CD4-positive, CD25-positive, alpha-beta regulatory T cell (primary cell): ENCODE measurements at regions not wholly inside any gene's neighbourhood (a gene's known extent, or its start where the extent isn't known, plus 50 kb on each side); places are given as distances from the start of the nearest gene placed in this dataset.

Source experiments
- ATAC-seq, 2 donors: fragments of 150-1000 bp; cut with Tn5 transposase; one replicate each; pipeline ENCODE4 v1.10.0; 2021; ENCODE audit warnings: low read depth in 2 of 2, moderate number of reproducible peaks in 2 of 2, moderate library complexity in 1 of 2
- DNase-seq, 3 donors: peaks; one replicate each; pipeline versions ENCODE4 v3.0.0 to v3.0.0-alpha.2; 2012 to 2022; ENCODE audit warnings: mixed read lengths in 1 of 3
- H3K27ac ChIP-seq: one replicate; pipeline ENCODE4 v1.7.0; 2013; ENCODE audit warnings: mild to moderate bottlenecking, low read length; ENCODE audit not compliant: insufficient read depth, poor library complexity, severe bottlenecking
- H3K27me3 ChIP-seq: one replicate; pipeline ENCODE4 v1.7.0; 2013; ENCODE audit warnings: low read length; ENCODE audit not compliant: control insufficient read depth, insufficient read depth
- H3K36me3 ChIP-seq: one replicate; pipeline ENCODE4 v1.7.0; 2013; ENCODE audit warnings: mild to moderate bottlenecking, low read length, moderate library complexity; ENCODE audit not compliant: control insufficient read depth, insufficient read depth
- H3K4me1 ChIP-seq: 2 replicates; pipeline ENCODE4 v1.7.0; 2013; ENCODE audit warnings: mild to moderate bottlenecking, low read length; ENCODE audit not compliant: insufficient read depth, control insufficient read depth, poor library complexity, severe bottlenecking
- H3K4me3 ChIP-seq: one replicate; pipeline ENCODE4 v1.7.0; 2013; ENCODE audit warnings: low read depth, mild to moderate bottlenecking, low read length, moderate library complexity
- H3K9me3 ChIP-seq, 2 experiments: 1 replicate in 1 of 2; 2 replicates in 1 of 2; pipeline ENCODE4 v1.7.0; 2013; ENCODE audit warnings: low read length in 2 of 2, mild to moderate bottlenecking in 1 of 2, moderate library complexity in 1 of 2; ENCODE audit not compliant: control insufficient read depth in 2 of 2
- H3K27ac Mint-ChIP-seq, 3 donors: one replicate each; pipeline ENCODE4 v1.8.0; 2020 to 2022; ENCODE audit warnings: mild to moderate bottlenecking in 3 of 3, mixed read lengths in 3 of 3, moderate library complexity in 2 of 3
- H3K27me3 Mint-ChIP-seq: one replicate; pipeline ENCODE4 v1.8.0; 2022; ENCODE audit warnings: mild to moderate bottlenecking, mixed read lengths
- H3K36me3 Mint-ChIP-seq: one replicate; pipeline ENCODE4 v1.8.0; 2020; ENCODE audit warnings: mixed read lengths
- H3K4me1 Mint-ChIP-seq, 4 donors: one replicate each; pipeline ENCODE4 v1.8.0; 2020 to 2022; ENCODE audit warnings: mixed read lengths in 4 of 4, mild to moderate bottlenecking in 1 of 4
- H3K4me3 Mint-ChIP-seq, 4 donors: one replicate each; pipeline ENCODE4 v1.8.0; 2020 to 2022; ENCODE audit warnings: mild to moderate bottlenecking in 4 of 4, mixed read lengths in 4 of 4, moderate library complexity in 3 of 4
- H3K9me3 Mint-ChIP-seq, 7 donors: one replicate each; pipeline ENCODE4 v1.8.0; 2020 to 2022; ENCODE audit warnings: mixed read lengths in 7 of 7, mild to moderate bottlenecking in 3 of 7, moderate library complexity in 2 of 7

GRCh38 chr3:195003893-195004289 is 267.1 kb downstream of the XXYLT1 start:
- H3K27ac ChIP-seq = no peak overlapping the region
- peaks cover 0 to 2% (median 0%) of the 10 kb centered on the region in 7 donors for H3K9me3 Mint-ChIP-seq
- H3K4me3 Mint-ChIP-seq = no peak overlapping the region
- H3K27ac Mint-ChIP-seq = no peak overlapping the region
- ATAC-seq = no peak
- no peaks in the 10 kb centered on the region for H3K4me1 ChIP-seq
- H3K36me3 Mint-ChIP-seq = no peaks in the 10 kb centered on the region
- H3K4me3 ChIP-seq = no peak overlapping the region
- peaks cover 0 to 4% (median 0%) of the 10 kb centered on the region in 4 donors for H3K4me1 Mint-ChIP-seq
- H3K9me3 ChIP-seq = no peaks in the 10 kb centered on the region
- H3K27me3 ChIP-seq = peaks cover 4% of the 10 kb centered on the region
- peaks cover 30% of the 10 kb centered on the region for H3K27me3 Mint-ChIP-seq
- no peak for DNase-seq
- H3K36me3 ChIP-seq = no peaks in the 10 kb centered on the region

GRCh38 chr3:195004512-195005250 is 266.3 kb downstream of the XXYLT1 start:
- peaks cover 0 to 4% (median 0%) of the 10 kb centered on the region in 4 donors for H3K4me1 Mint-ChIP-seq
- H3K9me3 ChIP-seq = no peaks in the 10 kb centered on the region
- H3K36me3 Mint-ChIP-seq = no peaks in the 10 kb centered on the region
- no peak overlapping the region for H3K4me3 ChIP-seq
- H3K27ac ChIP-seq = no peak overlapping the region
- peaks cover 5% of the 10 kb centered on the region for H3K27me3 ChIP-seq
- H3K4me3 Mint-ChIP-seq = no peak overlapping the region
- H3K4me1 ChIP-seq = no peaks in the 10 kb centered on the region
- peaks cover 35% of the 10 kb centered on the region for H3K27me3 Mint-ChIP-seq
- H3K36me3 ChIP-seq = no peaks in the 10 kb centered on the region
- ATAC-seq (no peak), DNase-seq (no peak)
- peaks cover 0 to 2% (median 0%) of the 10 kb centered on the region in 7 donors for H3K9me3 Mint-ChIP-seq
- no peak overlapping the region for H3K27ac Mint-ChIP-seq

GRCh38 chr3:195005251-195005620 is 265.7 kb downstream of the XXYLT1 start:
- no peak overlapping the region for H3K4me3 ChIP-seq
- Mint-ChIP-seq H3K9me3 (peaks cover 0 to 2% (median 0%) of the 10 kb centered on the region in 7 donors), H3K27ac (no peak overlapping the region), H3K4me1 (peaks cover 0 to 4% (median 0%) of the 10 kb centered on the region in 4 donors), H3K4me3 (no peak overlapping the region), H3K36me3 (no peaks in the 10 kb centered on the region), H3K27me3 (peaks cover 36% of the 10 kb centered on the region)
- no peaks in the 10 kb centered on the region for H3K4me1 ChIP-seq
- DNase-seq = no peak
- no peaks in the 10 kb centered on the region for H3K36me3 ChIP-seq
- no peaks in the 10 kb centered on the region for H3K9me3 ChIP-seq
- no peak for ATAC-seq
- peaks cover 5% of the 10 kb centered on the region for H3K27me3 ChIP-seq
- H3K27ac ChIP-seq = no peak overlapping the region

- H3K27ac Mint-ChIP-seq = no peak overlapping the region
- Histone ChIP-seq H3K27me3 (peaks cover 5% of the 10 kb centered on the region), H3K9me3 (no peaks in the 10 kb centered on the region), H3K27ac (no peak overlapping the region), H3K4me3 (no peak overlapping the region), H3K36me3 (no peaks in the 10 kb centered on the region), H3K4me1 (no peaks in the 10 kb centered on the region)
- H3K9me3 Mint-ChIP-seq = peaks cover 0 to 2% (median 0%) of the 10 kb centered on the region in 7 donors
- no peak for DNase-seq
- H3K4me3 Mint-ChIP-seq = no peak overlapping the region
- H3K36me3 Mint-ChIP-seq = no peaks in the 10 kb centered on the region
- ATAC-seq = no peak
- peaks cover 36% of the 10 kb centered on the region for H3K27me3 Mint-ChIP-seq
- peaks cover 0 to 4% (median 0%) of the 10 kb centered on the region in 4 donors for H3K4me1 Mint-ChIP-seq
Measured at GRCh38 chr3:195005759-195006510, 265.0 kb downstream of the XXYLT1 start.

- ATAC-seq (no peak), DNase-seq (no peak)
- Histone ChIP-seq H3K9me3 (no peaks in the 10 kb centered on the region), H3K36me3 (no peaks in the 10 kb centered on the region), H3K27me3 (peaks cover 5% of the 10 kb centered on the region), H3K4me1 (no peaks in the 10 kb centered on the region), H3K27ac (no peak overlapping the region), H3K4me3 (no peak overlapping the region)
- H3K4me3 Mint-ChIP-seq = no peak overlapping the region
- H3K27ac Mint-ChIP-seq = no peak overlapping the region
- H3K36me3 Mint-ChIP-seq = no peaks in the 10 kb centered on the region
- peaks cover 0 to 2% (median 0%) of the 10 kb centered on the region in 7 donors for H3K9me3 Mint-ChIP-seq
- H3K27me3 Mint-ChIP-seq = peaks cover 30% of the 10 kb centered on the region
- H3K4me1 Mint-ChIP-seq = peaks cover 0 to 1% (median 0%) of the 10 kb centered on the region in 4 donors
Measured at GRCh38 chr3:195007151-195007550, 263.8 kb downstream of the XXYLT1 start.

GRCh38 chr3:195007766-195008165 is 263.2 kb downstream of the XXYLT1 start:
- Histone ChIP-seq H3K4me1 (no peaks in the 10 kb centered on the region), H3K9me3 (no peaks in the 10 kb centered on the region), H3K27me3 (peaks cover 7% of the 10 kb centered on the region), H3K27ac (no peak overlapping the region), H3K4me3 (no peak overlapping the region), H3K36me3 (no peaks in the 10 kb centered on the region)
- DNase-seq (no peak), ATAC-seq (no peak)
- no peak overlapping the region for H3K4me3 Mint-ChIP-seq
- H3K9me3 Mint-ChIP-seq = peaks cover 0 to 2% (median 0%) of the 10 kb centered on the region in 7 donors
- H3K36me3 Mint-ChIP-seq = no peaks in the 10 kb centered on the region
- H3K4me1 Mint-ChIP-seq = no peaks in the 10 kb centered on the region
- H3K27me3 Mint-ChIP-seq = peaks cover 29% of the 10 kb centered on the region
- H3K27ac Mint-ChIP-seq = peak overlapping the region in 1 of 3 donors; percentile 22

- no peaks in the 10 kb centered on the region for H3K4me1 ChIP-seq
- H3K36me3 ChIP-seq = no peaks in the 10 kb centered on the region
- no peak for DNase-seq
- no peaks in the 10 kb centered on the region for H3K9me3 ChIP-seq
- ATAC-seq = no peak
- Mint-ChIP-seq H3K4me1 (no peaks in the 10 kb centered on the region), H3K27me3 (peaks cover 27% of the 10 kb centered on the region), H3K36me3 (no peaks in the 10 kb centered on the region), H3K27ac (no peak overlapping the region), H3K4me3 (no peak overlapping the region), H3K9me3 (peaks cover 0 to 2% (median 0%) of the 10 kb centered on the region in 7 donors)
- peaks cover 7% of the 10 kb centered on the region for H3K27me3 ChIP-seq
- H3K4me3 ChIP-seq = no peak overlapping the region
- H3K27ac ChIP-seq = no peak overlapping the region
Measured at GRCh38 chr3:195008816-195009215, 262.1 kb downstream of the XXYLT1 start.
